NCI-H146 (cell line): ENCODE measurements at regions not wholly inside any gene's neighbourhood (a gene's known extent, or its start where the extent isn't known, plus 50 kb on each side); places are given as distances from the start of the nearest gene placed in this dataset.

Source experiments
- DNase-seq: peaks from one replicate; lab custom pipeline; 2025; lab: John Stamatoyannopoulos, UW

- no peak for DNase-seq
Observed at GRCh38 chr3:40996382-40996781, 202.9 kb upstream of the CTNNB1 start.

GRCh38 chr3:40996827-40997710 lies 202.2 kb upstream of the CTNNB1 start:
- DNase-seq: no peak

- no peak for DNase-seq
Observed at GRCh38 chr3:40997711-40998519, 201.4 kb upstream of the CTNNB1 start.

DNA sequence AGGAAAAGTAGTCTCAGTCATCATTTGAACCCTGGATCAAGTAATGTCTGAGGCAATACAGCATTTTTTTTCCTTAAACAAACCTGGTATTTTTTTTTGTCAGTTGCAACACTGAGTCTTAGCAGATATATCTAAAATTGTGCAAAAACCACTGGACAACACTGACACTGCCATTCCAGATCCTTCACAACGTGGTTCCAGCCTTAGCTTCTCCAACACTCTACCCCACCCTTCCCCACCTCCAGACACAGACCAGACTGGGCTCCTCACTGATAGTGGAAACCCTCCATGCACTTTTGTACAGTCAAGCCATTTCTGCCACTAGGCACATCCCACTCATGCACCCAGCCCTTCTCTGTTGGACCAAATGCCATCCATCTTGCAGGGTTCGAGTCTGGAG lies 199.6 kb upstream of the CTNNB1 start:
- DNase-seq: no peak

- DNase-seq: no peak
Observed at GRCh38 chr3:41000471-41000870, 198.8 kb upstream of the CTNNB1 start.

DNA sequence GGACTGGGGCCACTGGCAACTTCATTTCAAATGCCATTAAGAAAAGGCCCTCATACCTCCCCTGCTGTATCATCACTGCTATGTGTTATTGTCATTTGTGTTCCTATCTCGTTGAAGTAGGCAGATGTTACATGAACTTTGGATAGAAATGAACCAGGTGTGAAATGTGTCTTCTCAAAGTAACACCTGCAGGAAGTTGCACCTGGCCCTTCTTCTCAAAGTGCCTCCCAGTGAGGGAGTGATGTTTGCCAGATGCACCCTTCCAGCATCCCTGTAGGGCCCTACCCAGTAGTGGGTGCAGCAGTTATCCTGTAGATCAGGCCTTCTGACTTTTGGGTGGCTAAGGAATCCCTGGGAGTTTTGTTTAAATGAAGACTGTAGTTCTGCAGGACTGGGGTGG lies 197.7 kb upstream of the CTNNB1 start:
- DNase-seq: no peak

GRCh38 chr3:41002104-41002503 lies 197.2 kb upstream of the CTNNB1 start:
- DNase-seq: no peak

GRCh38 chr3:41007399-41007798 lies 191.9 kb upstream of the CTNNB1 start:
- DNase-seq: no peak

DNA sequence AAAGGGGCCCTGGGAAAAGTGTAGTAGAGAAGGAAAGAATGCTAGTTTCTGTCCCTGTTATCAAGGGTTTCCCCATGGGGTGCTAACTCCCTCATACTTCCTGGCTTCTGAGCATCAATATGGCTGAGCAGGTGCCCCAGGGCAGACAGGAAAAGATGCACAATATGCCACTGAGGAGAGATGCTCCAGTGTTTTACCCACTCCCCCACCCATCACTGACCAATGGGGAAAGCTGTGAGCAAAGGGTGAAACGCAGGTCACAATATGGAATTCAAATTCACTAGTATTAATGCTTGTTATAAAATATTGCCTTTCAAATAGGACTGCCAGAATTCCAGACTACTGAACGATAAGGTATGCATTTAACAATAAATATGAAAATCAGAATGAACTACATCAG lies 187.5 kb upstream of the CTNNB1 start:
- DNase-seq: no peak

- no peak for DNase-seq
Observed at GRCh38 chr3:41018855-41019254, 180.4 kb upstream of the CTNNB1 start.

DNA sequence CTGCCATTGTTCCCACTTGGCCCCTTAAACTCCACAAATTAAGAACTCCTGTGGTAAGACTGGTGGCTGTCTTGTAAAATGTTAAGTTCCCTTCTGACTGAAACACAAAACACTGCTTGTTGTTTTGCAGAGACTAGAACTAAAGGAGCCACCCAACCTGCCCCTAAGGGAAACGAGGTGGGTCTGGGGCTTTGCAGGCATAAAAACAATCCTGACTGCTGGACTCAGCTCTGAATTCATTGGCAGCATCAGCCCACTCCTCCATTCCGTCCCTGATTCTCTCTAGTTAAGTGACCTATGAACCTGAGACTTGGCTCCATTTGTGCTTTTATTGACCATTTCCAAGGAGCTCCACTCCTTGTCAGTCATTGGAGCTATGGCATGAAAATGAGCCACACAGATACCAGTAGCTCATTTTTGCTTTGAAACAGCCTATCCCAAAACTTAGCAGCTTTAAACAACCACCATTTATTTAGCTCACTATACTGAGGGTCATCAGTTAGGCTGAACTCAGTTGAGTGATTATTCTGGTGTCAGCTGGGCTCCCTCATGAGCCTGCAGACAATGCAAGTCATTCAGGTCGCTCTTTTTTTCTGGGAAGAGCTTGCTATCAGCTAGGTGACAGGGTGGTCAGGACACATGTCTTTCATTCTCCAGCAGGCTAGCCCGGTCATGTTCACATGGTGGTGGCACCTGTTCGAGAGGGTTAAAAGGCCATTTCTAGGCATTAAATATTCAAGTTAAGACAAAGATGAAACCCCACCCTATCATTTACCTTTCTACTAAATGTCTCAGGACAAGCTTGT lies 175.1 kb upstream of the CTNNB1 start:
- no peak for DNase-seq

DNA sequence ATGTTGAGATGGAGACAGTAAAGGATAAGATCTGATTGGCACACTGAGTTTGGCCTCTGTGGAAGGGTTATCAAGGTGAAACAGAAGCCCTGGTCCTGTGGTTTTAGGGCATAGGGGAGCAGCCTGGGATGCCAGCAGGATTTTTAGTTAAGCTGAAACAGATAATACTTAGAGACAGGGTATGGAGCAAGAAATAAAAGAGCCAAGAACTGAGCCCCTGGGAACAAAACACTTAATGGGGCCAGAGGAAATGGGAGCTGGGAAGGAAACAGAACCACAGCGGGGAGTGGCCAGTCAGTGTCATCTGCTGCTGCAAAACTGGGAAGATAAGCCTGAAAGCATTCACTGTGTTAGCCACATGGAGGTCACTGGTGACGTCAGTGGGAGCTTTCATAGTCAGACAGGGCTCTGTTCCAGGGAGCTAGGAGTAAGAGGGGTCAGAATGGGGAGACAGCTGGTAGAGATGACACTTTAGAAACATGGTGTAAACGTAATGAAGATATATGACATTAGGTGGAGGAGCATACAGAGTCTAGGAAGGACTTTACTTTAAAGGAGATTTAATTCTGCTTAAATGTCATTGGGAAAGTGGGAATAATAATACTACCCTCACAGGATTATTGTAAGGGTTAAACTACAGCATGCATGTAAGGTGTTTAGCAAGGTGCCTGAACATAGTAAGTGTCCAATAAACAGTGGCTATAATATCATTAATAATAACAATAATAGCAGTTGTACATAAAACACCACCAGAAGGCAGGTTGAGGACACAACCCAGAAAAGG lies 172.7 kb upstream of the CTNNB1 start:
- DNase-seq: no peak

DNA sequence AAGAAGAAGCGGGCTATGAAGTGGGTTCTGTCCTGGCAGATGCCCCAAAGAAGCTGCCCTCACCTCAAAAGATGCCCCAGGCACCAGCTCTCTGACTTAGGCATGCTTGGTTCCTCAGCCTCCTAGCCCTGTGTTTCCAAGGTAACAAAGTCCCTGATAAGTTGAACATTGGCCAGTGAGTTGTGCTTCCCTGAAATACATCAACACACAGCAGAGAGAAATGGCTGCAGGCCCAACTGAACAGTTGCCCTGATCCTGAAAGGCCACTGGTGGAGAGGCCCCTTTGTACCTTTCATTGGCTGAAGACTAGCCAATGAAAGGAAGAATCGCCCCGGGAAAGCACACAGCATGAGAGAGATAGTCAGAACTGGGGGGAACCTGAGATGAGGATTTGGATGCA lies 169.9 kb upstream of the CTNNB1 start:
- no peak for DNase-seq

GRCh38 chr3:41030220-41030619 lies 169.1 kb upstream of the CTNNB1 start:
- no peak for DNase-seq

DNA sequence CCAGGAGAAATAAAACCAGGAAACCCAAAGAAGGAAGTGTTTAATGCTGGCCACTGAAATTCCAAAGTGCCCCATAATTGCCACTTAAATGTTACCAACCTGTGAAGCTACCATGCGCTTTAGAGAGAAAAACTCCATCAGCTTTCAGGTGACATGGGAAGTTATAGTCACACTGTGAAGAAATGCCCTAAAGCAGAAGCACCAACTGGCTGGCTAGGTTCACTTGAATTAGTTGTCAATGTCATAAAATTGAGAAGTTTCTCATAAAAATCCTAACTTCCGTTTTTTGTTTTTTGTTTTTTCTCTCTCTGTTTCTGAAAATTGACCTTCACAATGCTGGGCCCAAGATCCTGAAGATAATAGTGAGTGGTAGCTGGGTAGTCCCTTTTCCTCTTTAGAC lies 167.9 kb upstream of the CTNNB1 start:
- no peak for DNase-seq

DNA sequence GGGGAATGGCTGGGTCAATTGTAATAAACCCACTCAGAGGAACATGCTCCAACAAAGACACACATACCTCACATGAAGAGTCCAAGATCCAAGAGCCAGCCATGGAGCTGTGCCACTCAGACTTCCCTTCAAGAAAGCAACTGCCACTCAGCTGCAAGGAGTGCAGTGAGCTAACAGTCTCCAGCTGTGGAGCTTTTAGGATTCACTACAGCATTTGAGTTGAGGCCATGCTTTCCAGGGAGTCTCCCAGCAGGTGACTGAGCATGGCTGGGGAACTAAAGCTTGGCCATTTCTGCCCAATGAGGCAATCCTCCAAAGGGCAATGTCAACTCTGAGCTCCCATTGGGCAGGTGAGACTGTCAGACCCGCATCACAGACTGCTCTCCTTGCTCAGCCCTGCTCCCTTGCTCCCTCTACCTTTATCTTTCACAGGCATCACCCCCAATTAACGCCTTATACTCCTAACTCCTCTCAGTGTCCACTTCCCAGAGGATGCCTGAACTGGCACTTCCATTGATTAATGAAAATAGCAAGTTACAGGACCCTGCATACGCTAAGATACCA lies 165.3 kb upstream of the CTNNB1 start:
- DNase-seq: no peak

DNA sequence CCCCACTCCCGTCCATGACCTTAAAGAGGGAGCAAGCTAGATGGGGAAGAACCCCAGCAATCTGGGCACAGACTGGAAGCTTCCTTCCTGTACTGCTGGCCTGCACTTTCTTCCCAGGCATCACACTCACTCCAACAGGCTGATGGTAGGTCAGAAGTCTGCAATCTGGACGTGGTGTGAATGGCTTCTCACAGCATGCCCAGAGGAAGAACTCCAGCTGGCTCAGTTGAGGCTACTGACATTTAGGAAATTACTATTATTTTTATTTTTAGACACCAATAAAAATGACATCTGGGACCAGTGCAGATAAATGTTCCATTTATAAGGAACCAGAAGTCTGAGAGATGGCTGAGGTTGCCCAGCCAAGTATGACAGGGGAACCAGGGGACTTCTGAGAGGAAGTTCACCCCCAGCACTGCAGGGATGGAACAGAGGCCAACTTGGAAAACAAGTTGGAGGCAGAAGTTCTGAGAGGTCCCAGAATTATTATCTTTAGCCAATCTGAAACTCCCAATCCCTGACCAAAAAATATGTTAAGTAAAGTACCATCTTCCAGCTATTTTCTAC lies 163.8 kb upstream of the CTNNB1 start:
- no peak for DNase-seq

DNA sequence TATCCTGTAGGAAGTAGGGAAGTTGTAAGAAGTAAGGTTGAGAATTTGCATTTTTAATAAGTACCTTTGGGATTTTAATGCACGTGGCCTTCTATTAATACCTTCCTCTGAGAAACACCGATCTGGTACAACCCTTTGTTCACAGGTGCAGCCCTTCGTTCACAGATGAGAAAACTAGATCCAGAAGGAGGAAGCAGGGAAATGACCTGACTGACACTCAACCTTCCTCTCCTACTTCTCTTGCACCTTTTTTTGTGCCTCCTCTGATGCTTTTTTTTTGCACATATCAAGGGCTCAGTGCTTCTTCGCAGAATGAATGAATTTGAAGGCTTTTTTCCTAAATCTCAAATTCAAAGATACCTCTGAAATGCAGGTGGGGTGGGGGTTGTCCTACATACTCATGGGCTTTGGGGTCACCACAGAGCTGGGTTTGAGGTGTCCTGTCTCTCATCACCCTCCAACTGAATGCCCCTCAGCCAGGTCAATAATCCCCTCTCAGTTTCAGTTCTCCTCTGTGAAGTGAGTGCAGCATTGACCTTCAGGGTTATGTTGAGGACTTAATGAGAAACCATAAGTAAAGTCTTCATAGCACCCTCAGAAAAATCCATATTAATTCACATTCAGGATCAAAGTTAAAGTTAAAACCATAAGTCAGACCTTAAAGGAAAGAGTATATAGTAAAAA lies 161.5 kb upstream of the CTNNB1 start:
- no peak for DNase-seq

GRCh38 chr3:41040256-41040655 lies 159.0 kb upstream of the CTNNB1 start:
- no peak for DNase-seq

DNA sequence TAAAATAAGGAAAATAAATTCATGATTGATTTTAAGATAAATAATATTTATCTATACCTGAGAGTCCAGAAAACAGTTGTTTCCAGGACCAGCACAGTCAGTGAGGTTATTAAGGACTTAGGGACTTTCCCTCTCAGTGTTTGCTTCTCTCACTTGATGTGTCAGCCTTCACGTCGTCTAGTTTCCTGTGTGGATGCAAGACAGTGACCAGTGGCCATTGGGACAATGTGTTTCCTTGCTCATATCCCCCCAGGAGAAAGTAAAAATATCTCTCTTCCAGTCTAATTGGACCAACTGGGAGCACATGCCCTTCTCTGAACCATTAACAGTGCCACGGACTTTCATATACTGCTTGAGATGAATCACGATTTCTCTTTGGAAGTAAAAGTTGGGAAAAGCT lies 157.8 kb upstream of the CTNNB1 start:
- DNase-seq: no peak
